Ishikawa (cell line): ENCODE measurements at regions not wholly inside any gene's neighbourhood (a gene's known extent, or its start where the extent isn't known, plus 50 kb on each side); places are given as distances from the start of the nearest gene placed in this dataset.

Experiments used
- CREB1 ChIP-seq: IDR thresholded peaks from 2 replicates; pipeline ENCODE4 v1.6.1; 2012; ENCODE audit warnings: low read depth
- EGR1 ChIP-seq: IDR thresholded peaks from 2 replicates; pipeline ENCODE4 v1.6.1; 2012

DNA sequence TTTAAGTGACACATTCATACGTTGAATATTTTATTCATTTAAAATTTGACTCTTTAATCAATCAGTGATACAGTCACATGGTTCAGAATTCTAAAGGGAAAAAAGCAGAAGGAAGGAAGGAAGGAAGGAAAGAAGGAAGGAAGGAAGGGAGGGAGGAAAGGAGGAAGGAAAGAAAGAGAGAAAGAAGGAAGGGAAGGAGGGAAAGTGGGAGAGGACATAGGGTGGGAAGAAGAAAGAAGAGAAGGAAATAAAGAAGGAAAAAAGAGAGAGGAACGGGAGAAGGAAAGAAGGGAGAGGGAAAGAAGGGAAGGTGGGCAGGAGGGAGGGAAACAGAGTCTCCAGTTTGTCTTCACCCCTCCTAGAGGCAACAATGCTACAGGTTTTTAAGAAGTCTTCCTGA, 518.6 kb downstream of the MIAT start:
- TF ChIP-seq CREB1 (no peak), EGR1 (no peak)
